HL-60 (cell line): ENCODE measurements at regions not wholly inside any gene's neighbourhood (a gene's known extent, or its start where the extent isn't known, plus 50 kb on each side); places are given as distances from the start of the nearest gene placed in this dataset.

Experiments
- CTCF ChIP-seq: IDR thresholded peaks from one replicate; pipeline ENCODE4 v1.5.1; 2011; ENCODE audit warnings: low read length, control low read depth, inconsistent platforms; ENCODE audit not compliant: insufficient read depth
- GABPA ChIP-seq: IDR thresholded peaks from 2 replicates; pipeline ENCODE4 v1.6.1; 2012; ENCODE audit warnings: low read depth
- POLR2AphosphoS5 ChIP-seq: IDR thresholded peaks from 2 replicates; pipeline ENCODE4 v1.6.1; 2012; ENCODE audit warnings: low read depth
- REST ChIP-seq: IDR thresholded peaks from 2 replicates; pipeline ENCODE4 v1.6.1; 2012; ENCODE audit warnings: low read depth; ENCODE audit not compliant: insufficient replicate concordance
- SPI1 ChIP-seq: IDR thresholded peaks from 2 replicates; pipeline ENCODE4 v1.6.1; 2012; ENCODE audit warnings: low read depth, mild to moderate bottlenecking, borderline replicate concordance

GRCh38 chr10:121169406-121169805, 318.2 kb downstream of the WDR11 start:
- TF ChIP-seq CTCF (no peak), REST (no peak), POLR2AphosphoS5 (no peak), SPI1 (no peak), GABPA (no peak)
